Ecto neural progenitor cell (in vitro differentiated cells): ENCODE measurements at regions not wholly inside any gene's neighbourhood (a gene's known extent, or its start where the extent isn't known, plus 50 kb on each side); places are given as distances from the start of the nearest gene placed in this dataset.
"Not testable (repeated sequence)": the region's sequence is repeated elsewhere in the genome, so short reads cannot be mapped to it uniquely, and the experiment has no call there.

Experiments used
- DNase-seq: peaks from one replicate; pipeline ENCODE4 v3.0.0-alpha.2; 2018; ENCODE audit warnings: low spot score

GRCh38 chr4:143819029-143819428 is 86.3 kb downstream of the GYPE start:
- no peak for DNase-seq

GRCh38 chr4:143817866-143818265 is 87.5 kb downstream of the GYPE start:
- DNase-seq = not testable (repeated sequence)

GRCh38 chr4:143815375-143815774 is 90.0 kb downstream of the GYPE start:
- not testable (repeated sequence) for DNase-seq

GRCh38 chr4:143813431-143814154 is 91.8 kb downstream of the GYPE start:
- not testable (repeated sequence) for DNase-seq

GRCh38 chr4:143791693-143792092 is 91.2 kb upstream of the FREM3 start:
- not testable (repeated sequence) for DNase-seq

- DNase-seq = not testable (repeated sequence)
Measured at GRCh38 chr4:143790425-143790824, 90.0 kb upstream of the FREM3 start.

GRCh38 chr4:143789618-143790017 is 89.1 kb upstream of the FREM3 start:
- DNase-seq = not testable (repeated sequence)

- no peak for DNase-seq
Measured at GRCh38 chr4:143784567-143784966, 84.1 kb upstream of the FREM3 start.

GRCh38 chr4:143782521-143782920 is 82.0 kb upstream of the FREM3 start:
- DNase-seq = no peak

- DNase-seq = peak; percentile 54
Measured at GRCh38 chr4:143773998-143774895, 73.8 kb upstream of the FREM3 start.

GRCh38 chr4:143771269-143771668 is 70.8 kb upstream of the FREM3 start:
- DNase-seq = no peak

- no peak for DNase-seq
Measured at GRCh38 chr4:143768007-143768591, 67.6 kb upstream of the FREM3 start.

GRCh38 chr4:143763587-143763986 is 63.1 kb upstream of the FREM3 start:
- DNase-seq = no peak

GRCh38 chr4:143762511-143762910 is 62.0 kb upstream of the FREM3 start:
- DNase-seq = no peak
